ENCODE measurements at regions not wholly inside any gene's neighbourhood (a gene's known extent, or its start where the extent isn't known, plus 50 kb on each side); places are given as distances from the start of the nearest gene placed in this dataset.
"Not testable (repeated sequence)": the region's sequence is repeated elsewhere in the genome, so short reads cannot be mapped to it uniquely, and the experiment has no call there.

- no CpG with 5 or more reads among the region's 1 CpG for WGBS, 2 experiments (ENCODE audit: insufficient coverage in 2 of 2)
- Histone ChIP-seq H3K4me3 (ENCODE audit: extremely low read depth, insufficient read depth, low read length, poor library complexity, severe bottlenecking) (no peak overlapping the region), H3K9me3 (ENCODE audit: control insufficient read depth, low read length) (no peaks in the 10 kb centered on the region), H3K27ac (ENCODE audit: low read depth, low read length, severe bottlenecking) (no peak overlapping the region), H3K4me1 (ENCODE audit: control insufficient read depth, insufficient read depth, low read length, poor library complexity, severe bottlenecking) (no peaks in the 10 kb centered on the region), H3K36me3 (ENCODE audit: control insufficient read depth, insufficient read depth, low read length) (no peaks in the 10 kb centered on the region)
These were observed 88.3 kb upstream of the AGA start for GRCh38 chr4:177530561-177530960.

GRCh38 chr4:177532358-177532757 is 90.1 kb upstream of the AGA start:
- no peaks in the 10 kb centered on the region for H3K4me1 ChIP-seq (ENCODE audit: control insufficient read depth, insufficient read depth, low read length, poor library complexity, severe bottlenecking)
- H3K9me3 ChIP-seq (ENCODE audit: control insufficient read depth, low read length), result no peaks in the 10 kb centered on the region
- H3K36me3 ChIP-seq (ENCODE audit: control insufficient read depth, insufficient read depth, low read length), result no peaks in the 10 kb centered on the region
- WGBS, 2 experiments (ENCODE audit: insufficient coverage in 2 of 2), result no CpG with 5 or more reads among the region's 2 CpGs
- H3K4me3 ChIP-seq (ENCODE audit: extremely low read depth, insufficient read depth, low read length, poor library complexity, severe bottlenecking), result no peak overlapping the region
- no peak overlapping the region for H3K27ac ChIP-seq (ENCODE audit: low read depth, low read length, severe bottlenecking)

GRCh38 chr4:177534841-177535240 is 92.6 kb upstream of the AGA start:
- not testable (repeated sequence) for H3K27ac ChIP-seq (ENCODE audit: low read depth, low read length, severe bottlenecking); H3K4me3 ChIP-seq (ENCODE audit: extremely low read depth, insufficient read depth, low read length, poor library complexity, severe bottlenecking); H3K4me1 ChIP-seq (ENCODE audit: control insufficient read depth, insufficient read depth, low read length, poor library complexity, severe bottlenecking); H3K36me3 ChIP-seq (ENCODE audit: control insufficient read depth, insufficient read depth, low read length); H3K9me3 ChIP-seq (ENCODE audit: control insufficient read depth, low read length)
- 76 to 77% methylated on average over 3 of the region's 3 CpGs for WGBS, 2 experiments (ENCODE audit: insufficient coverage in 2 of 2)

DNA sequence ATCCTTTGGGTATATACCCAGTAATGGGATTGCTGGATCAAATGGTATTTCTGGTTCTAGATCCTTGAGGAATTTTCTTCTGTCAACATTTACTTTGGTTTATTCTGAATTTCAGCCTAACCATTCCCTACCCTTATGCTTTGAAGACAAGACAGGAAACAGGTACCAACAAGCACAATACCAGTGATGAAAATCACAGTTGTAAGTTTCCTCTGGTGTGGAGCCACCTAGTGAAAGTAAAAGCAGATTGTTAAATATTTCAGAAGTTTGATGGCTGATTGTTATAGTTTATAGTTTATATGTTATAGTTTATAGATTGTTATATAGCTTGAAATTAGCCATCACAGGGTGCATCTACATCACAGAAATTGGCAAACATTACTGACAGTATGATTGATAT is 104.5 kb upstream of the AGA start:
- Histone ChIP-seq H3K9me3 (ENCODE audit: control insufficient read depth, low read length) (no peaks in the 10 kb centered on the region), H3K4me3 (ENCODE audit: extremely low read depth, insufficient read depth, low read length, poor library complexity, severe bottlenecking) (no peak overlapping the region), H3K36me3 (ENCODE audit: control insufficient read depth, insufficient read depth, low read length) (no peaks in the 10 kb centered on the region), H3K27ac (ENCODE audit: low read depth, low read length, severe bottlenecking) (no peak overlapping the region), H3K4me1 (ENCODE audit: control insufficient read depth, insufficient read depth, low read length, poor library complexity, severe bottlenecking) (no peaks in the 10 kb centered on the region)

GRCh38 chr4:177547985-177548384 is 105.7 kb upstream of the AGA start:
- Histone ChIP-seq H3K9me3 (ENCODE audit: control insufficient read depth, low read length) (no peaks in the 10 kb centered on the region), H3K36me3 (ENCODE audit: control insufficient read depth, insufficient read depth, low read length) (no peaks in the 10 kb centered on the region), H3K27ac (ENCODE audit: low read depth, low read length, severe bottlenecking) (no peak overlapping the region), H3K4me3 (ENCODE audit: extremely low read depth, insufficient read depth, low read length, poor library complexity, severe bottlenecking) (no peak overlapping the region), H3K4me1 (ENCODE audit: control insufficient read depth, insufficient read depth, low read length, poor library complexity, severe bottlenecking) (no peaks in the 10 kb centered on the region)
- WGBS, 2 experiments (ENCODE audit: insufficient coverage in 2 of 2), result no CpG with 5 or more reads among the region's 1 CpG

DNA sequence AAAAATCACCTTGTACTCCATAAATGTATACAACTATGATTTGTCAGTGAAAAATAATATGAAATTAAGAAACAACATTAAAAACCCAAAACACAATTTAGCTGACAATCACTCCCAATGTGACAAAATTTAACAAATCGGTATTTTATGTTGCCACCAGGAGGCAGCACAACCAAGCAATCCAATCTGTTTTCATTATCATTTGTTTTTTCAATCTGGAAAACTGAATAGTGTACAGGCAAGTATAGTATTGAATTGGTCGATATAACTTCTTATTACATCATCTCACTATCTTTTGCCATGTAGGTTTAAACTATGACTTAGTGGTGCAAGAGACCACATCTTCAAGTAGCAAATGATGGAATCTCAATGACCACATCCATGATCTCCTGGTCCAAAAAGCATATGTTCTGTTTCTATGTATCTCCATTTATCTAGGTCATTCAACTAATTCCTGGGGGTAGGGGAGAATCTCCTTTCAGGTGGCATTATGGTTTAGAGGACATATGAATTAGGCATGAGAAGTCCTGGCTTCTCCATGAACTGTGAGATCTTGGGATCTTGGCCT is 112.9 kb upstream of the AGA start:
- 20% methylated on average over 1 of the region's 2 CpGs; no CpG with 5 or more reads in 1 of the 2 experiments for WGBS, 2 experiments (ENCODE audit: insufficient coverage in 2 of 2)
- Histone ChIP-seq H3K27ac (ENCODE audit: low read depth, low read length, severe bottlenecking) (no peak overlapping the region), H3K36me3 (ENCODE audit: control insufficient read depth, insufficient read depth, low read length) (no peaks in the 10 kb centered on the region), H3K9me3 (ENCODE audit: control insufficient read depth, low read length) (no peaks in the 10 kb centered on the region), H3K4me3 (ENCODE audit: extremely low read depth, insufficient read depth, low read length, poor library complexity, severe bottlenecking) (no peak overlapping the region), H3K4me1 (ENCODE audit: control insufficient read depth, insufficient read depth, low read length, poor library complexity, severe bottlenecking) (no peaks in the 10 kb centered on the region)

DNA sequence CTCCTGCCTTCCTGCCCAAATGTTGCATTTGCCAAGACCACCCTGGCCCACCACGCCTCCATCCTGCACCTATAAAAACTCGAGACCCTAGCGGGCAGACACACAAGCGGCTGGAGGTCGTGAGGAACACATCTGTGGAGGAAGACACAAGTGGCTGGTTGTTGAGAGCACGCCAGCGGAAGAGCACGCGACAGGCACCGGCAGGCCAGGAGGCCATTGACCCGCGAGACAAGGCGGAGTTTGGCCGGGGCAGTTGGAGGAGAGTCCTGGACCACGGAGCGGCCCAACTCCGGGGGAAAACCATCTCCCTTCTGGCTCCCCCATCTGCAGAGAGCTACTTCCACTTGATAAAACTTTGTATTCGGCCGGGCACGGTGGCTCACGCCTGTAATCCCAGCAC is 115.2 kb upstream of the AGA start:
- Histone ChIP-seq H3K4me1 (ENCODE audit: control insufficient read depth, insufficient read depth, low read length, poor library complexity, severe bottlenecking) (no peaks in the 10 kb centered on the region), H3K36me3 (ENCODE audit: control insufficient read depth, insufficient read depth, low read length) (no peaks in the 10 kb centered on the region), H3K27ac (ENCODE audit: low read depth, low read length, severe bottlenecking) (no peak overlapping the region), H3K4me3 (ENCODE audit: extremely low read depth, insufficient read depth, low read length, poor library complexity, severe bottlenecking) (no peak overlapping the region), H3K9me3 (ENCODE audit: control insufficient read depth, low read length) (no peaks in the 10 kb centered on the region)
- WGBS, 2 experiments (ENCODE audit: insufficient coverage in 2 of 2), result 93 to 94% methylated on average over 15 to 20 of the region's 21 CpGs

GRCh38 chr4:177558995-177559394 is 116.8 kb upstream of the AGA start:
- H3K4me3 ChIP-seq (ENCODE audit: extremely low read depth, insufficient read depth, low read length, poor library complexity, severe bottlenecking), result no peak overlapping the region
- 33% methylated on average over 1 of the region's 3 CpGs; no CpG with 5 or more reads in 1 of the 2 experiments for WGBS, 2 experiments (ENCODE audit: insufficient coverage in 2 of 2)
- no peak overlapping the region for H3K27ac ChIP-seq (ENCODE audit: low read depth, low read length, severe bottlenecking)
- no peaks in the 10 kb centered on the region for H3K4me1 ChIP-seq (ENCODE audit: control insufficient read depth, insufficient read depth, low read length, poor library complexity, severe bottlenecking)
- no peaks in the 10 kb centered on the region for H3K36me3 ChIP-seq (ENCODE audit: control insufficient read depth, insufficient read depth, low read length)
- H3K9me3 ChIP-seq (ENCODE audit: control insufficient read depth, low read length), result no peaks in the 10 kb centered on the region

DNA sequence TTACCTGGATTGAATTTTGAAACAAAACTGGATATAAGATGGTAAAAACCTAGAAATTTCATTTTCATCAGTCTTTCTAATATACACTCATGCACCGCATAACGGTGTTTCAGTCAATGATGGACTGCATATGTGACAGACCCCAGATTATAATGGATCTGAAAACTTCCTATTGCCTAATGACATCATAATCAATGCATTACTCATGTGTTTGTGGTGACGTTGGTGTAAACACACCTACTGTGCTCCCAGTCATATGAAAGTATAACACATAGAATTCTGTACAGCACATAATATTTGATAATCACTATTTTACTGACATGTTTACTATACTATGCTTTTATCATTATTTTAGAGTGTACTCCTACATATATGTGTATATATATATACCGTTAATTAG is 119.9 kb upstream of the AGA start:
- Histone ChIP-seq H3K27ac (ENCODE audit: low read depth, low read length, severe bottlenecking) (no peak overlapping the region), H3K4me1 (ENCODE audit: control insufficient read depth, insufficient read depth, low read length, poor library complexity, severe bottlenecking) (no peaks in the 10 kb centered on the region), H3K4me3 (ENCODE audit: extremely low read depth, insufficient read depth, low read length, poor library complexity, severe bottlenecking) (no peak overlapping the region), H3K9me3 (ENCODE audit: control insufficient read depth, low read length) (no peaks in the 10 kb centered on the region), H3K36me3 (ENCODE audit: control insufficient read depth, insufficient read depth, low read length) (no peaks in the 10 kb centered on the region)
- 93% methylated on average over 2 of the region's 4 CpGs; no CpG with 5 or more reads in 1 of the 2 experiments for WGBS, 2 experiments (ENCODE audit: insufficient coverage in 2 of 2)

DNA sequence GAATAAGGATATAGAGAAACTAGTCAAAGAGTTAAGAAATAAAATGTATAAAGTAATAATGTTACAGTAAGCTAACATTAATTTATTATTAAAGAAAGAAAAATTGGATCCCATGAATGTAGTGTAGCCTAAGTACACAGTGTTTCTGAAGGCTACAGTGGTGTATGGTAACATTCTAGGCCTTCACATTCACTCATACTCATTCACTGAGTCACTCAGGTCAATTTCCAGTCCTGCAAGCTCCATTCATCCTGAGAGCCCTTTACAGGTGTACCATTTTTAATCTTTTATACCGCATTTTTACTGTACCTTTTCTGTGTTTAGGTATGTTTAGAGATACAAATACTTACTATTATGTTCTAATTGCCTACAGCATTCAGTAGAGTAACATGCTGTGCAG is 120.6 kb upstream of the AGA start:
- H3K4me3 ChIP-seq (ENCODE audit: extremely low read depth, insufficient read depth, low read length, poor library complexity, severe bottlenecking), result no peak overlapping the region
- H3K4me1 ChIP-seq (ENCODE audit: control insufficient read depth, insufficient read depth, low read length, poor library complexity, severe bottlenecking), result no peaks in the 10 kb centered on the region
- H3K27ac ChIP-seq (ENCODE audit: low read depth, low read length, severe bottlenecking), result no peak overlapping the region
- H3K36me3 ChIP-seq (ENCODE audit: control insufficient read depth, insufficient read depth, low read length), result no peaks in the 10 kb centered on the region
- no peaks in the 10 kb centered on the region for H3K9me3 ChIP-seq (ENCODE audit: control insufficient read depth, low read length)
- whole genome bisulfite sequencing, 2 experiments (ENCODE audit: insufficient coverage in 2 of 2), result no CpG with 5 or more reads among the region's 1 CpG

GRCh38 chr4:177566691-177567090 is 124.5 kb upstream of the AGA start:
- 100% methylated on average over 2 of the region's 5 CpGs; no CpG with 5 or more reads in 1 of the 2 experiments for WGBS, 2 experiments (ENCODE audit: insufficient coverage in 2 of 2)

More at GRCh38 chr4:177566691-177567090, 124.5 kb upstream of the AGA start:
- H3K4me3 ChIP-seq (ENCODE audit: extremely low read depth, insufficient read depth, low read length, poor library complexity, severe bottlenecking), result no peak overlapping the region
- H3K27ac ChIP-seq (ENCODE audit: low read depth, low read length, severe bottlenecking), result no peak overlapping the region
- H3K4me1 ChIP-seq (ENCODE audit: control insufficient read depth, insufficient read depth, low read length, poor library complexity, severe bottlenecking), result no peaks in the 10 kb centered on the region
- no peaks in the 10 kb centered on the region for H3K36me3 ChIP-seq (ENCODE audit: control insufficient read depth, insufficient read depth, low read length)
- no peaks in the 10 kb centered on the region for H3K9me3 ChIP-seq (ENCODE audit: control insufficient read depth, low read length)

All from mesodermal cell (in vitro differentiated cells).